GM21526 (cell line): ENCODE measurements at regions not wholly inside any gene's neighbourhood (a gene's known extent, or its start where the extent isn't known, plus 50 kb on each side); places are given as distances from the start of the nearest gene placed in this dataset.

Experiments
- ATAC-seq: cut with Tn5 transposase; IDR thresholded peaks from one replicate; pipeline ENCODE4 v1.9.1; 2021; ENCODE audit warnings: moderate library complexity; ENCODE audit not compliant: unreplicated experiment, low FRiP score

DNA sequence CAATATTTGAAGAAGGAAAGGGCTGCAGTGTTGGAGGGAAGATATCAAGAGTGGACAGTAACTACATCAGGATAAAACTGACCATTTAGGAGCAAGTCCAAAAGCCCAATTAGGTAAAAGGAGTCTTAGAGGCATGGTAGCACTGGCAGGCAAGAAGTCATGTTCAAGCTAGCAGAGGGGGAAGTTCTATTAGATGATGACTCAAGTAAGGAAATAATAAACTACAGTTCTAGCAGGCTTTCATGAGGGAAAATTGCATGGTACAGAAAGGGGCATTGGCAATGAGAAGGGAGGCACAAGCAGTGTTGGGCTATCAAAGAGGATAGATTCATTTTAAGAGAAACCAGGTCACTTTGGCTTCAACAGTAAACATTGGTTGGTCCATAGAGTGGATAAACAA is 156.1 kb upstream of the PTPRK start:
- ATAC-seq: no peak

DNA sequence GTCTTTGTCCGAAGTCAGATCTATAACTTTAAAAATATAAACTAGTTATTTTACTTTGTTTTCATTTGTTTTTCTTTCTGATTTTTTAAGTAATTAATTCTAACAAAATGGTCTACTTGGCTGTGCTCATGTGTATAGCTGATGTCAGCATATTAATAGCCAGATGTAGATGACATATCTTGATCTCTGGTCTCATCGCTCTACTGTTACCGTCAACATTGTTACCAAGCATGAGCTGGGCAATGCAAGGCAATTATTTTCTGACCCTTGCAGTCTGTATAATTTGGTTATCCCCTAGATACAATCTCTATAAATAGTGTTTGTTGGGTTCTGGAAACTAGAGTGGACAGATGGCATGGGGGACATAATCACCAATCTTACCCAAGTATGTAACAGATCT is 151.6 kb upstream of the PTPRK start:
- no peak for ATAC-seq

DNA sequence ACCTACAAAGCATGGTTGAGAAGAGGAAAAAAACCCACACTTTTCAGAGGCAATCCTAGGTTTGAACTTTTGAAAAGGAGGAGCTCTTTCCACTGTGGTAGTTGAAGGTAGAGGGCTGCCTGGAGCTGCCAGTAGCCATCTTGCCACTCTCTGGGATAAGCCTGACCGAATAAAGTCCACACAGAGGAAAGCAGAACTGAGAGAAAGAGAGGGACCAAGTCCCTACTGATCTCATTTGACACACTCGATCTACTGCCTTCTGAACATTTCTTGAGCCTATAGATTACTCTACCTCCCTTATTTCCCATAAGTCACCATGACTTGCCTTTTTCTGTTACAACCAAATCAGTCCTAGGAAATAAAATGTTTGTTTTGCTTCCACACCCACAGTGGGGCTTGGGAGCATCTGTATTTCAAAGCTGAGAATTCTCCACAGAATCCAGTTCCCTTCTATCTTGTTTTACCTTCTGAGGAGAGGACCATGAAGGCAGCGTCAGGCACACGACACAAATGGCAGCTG is 147.0 kb upstream of the PTPRK start:
- no peak for ATAC-seq

DNA sequence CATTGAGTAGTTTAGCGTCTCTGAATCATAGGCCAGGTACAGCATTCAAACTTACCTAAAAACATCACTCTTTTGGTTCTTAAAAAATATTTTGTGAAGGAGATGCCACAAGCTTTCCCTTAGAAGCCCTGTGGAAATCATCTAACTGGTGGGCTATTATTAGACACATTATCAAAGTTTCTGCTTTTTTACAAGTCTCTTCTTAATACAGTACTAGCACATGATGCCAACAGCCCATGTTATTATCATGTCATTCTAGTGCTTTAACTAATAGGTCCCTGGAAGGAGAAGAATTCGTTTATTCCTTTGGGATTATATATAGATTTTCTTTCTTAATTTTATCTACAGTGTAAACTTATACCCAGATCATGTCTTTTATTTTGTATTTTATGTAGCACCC is 146.0 kb upstream of the PTPRK start:
- ATAC-seq: no peak

GRCh38 chr6:128663238-128663637 is 142.8 kb upstream of the PTPRK start:
- no peak for ATAC-seq

- ATAC-seq: no peak
Measured at GRCh38 chr6:128659878-128660622, 139.7 kb upstream of the PTPRK start.

GRCh38 chr6:128659276-128659675 is 138.9 kb upstream of the PTPRK start:
- no peak for ATAC-seq

GRCh38 chr6:128657181-128657580 is 136.8 kb upstream of the PTPRK start:
- no peak for ATAC-seq

DNA sequence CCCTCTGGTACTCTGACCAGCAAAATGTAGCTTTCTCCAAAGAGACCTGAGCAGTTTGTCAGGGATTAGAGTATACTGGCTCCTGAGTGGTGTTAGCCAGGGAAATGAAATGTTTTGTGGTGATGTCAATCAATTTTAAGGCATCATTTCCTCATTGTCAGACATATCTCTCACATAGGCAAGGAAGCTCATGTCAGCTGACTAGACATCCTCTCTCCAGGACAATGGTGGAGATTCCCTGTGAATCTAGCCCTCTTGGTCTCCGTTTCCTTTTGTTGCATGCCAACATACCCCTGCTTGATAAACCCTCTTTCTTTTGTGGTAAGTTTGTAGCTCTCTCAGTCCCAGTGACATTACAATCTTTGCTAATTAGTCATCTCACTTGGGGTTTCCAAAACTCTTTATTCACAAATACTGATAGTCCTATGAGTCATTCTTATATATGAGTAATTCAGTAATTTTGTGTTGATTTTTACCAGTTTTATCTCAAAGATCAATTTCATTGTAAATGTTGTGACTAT is 135.6 kb upstream of the PTPRK start:
- ATAC-seq: peak; percentile 80

DNA sequence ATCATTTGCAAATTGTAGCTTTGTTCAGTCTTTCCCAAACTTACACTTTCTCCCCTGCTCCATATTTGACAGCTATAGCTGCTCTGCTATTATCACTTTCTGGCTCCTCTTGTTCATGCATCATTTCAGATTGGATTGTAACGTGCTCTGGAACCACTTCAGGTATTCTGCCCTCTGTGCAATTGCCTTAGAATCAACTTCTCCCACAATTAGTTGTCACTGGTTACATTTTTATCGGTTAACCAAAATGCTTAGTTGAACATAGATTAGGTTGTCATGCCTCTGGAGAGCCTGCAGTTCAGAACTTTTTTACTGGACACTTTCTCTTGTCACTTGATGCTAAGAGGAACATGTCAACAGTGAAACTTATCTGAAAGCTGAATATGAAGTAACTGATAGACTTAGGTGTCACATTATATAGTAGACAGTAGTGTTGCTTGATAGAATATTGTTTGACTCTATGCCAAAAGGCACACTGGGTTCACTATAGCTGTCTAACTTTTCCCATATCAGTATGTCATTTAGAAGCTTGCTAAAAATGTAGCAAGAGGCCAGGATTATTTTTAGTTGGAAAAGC is 127.7 kb upstream of the PTPRK start:
- ATAC-seq: no peak

GRCh38 chr6:128642132-128642531 is 121.7 kb upstream of the PTPRK start:
- ATAC-seq: no peak

DNA sequence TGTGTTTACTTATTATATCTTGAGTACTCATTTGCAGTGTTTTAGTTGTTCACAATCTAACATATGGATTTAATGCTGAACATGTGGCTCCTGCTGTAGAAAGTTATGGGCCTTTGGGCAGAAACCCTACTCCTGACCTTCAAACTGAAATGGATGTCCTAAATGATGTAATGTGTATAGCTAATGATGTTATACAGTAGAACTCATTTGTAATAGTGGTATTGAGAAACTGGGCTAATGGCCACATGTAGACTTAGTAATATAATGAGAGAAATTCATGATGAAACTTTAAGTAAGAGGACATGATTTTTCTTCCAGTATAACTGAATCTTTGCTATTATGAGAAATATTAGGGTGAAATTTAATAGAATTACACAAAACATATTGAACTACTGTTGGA is 121.3 kb upstream of the PTPRK start:
- no peak for ATAC-seq

DNA sequence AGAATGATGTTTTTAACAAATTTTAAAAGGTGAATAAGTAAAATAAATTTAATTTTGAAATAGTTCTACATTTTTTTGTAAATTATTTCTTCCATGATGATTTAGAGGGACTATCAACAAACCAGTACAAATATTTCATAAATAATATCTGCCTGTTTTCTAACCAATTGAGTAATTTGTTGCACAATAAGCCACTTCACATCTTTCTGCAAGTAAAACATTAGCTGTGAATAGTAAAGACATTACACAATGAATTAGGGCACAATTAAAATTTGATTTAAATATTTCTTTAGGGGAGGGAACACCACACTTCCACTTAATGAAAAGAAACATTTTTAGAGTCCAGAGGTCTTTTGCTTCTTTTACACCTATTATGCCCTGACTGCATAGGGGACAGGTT is 118.4 kb upstream of the PTPRK start:
- ATAC-seq: no peak

DNA sequence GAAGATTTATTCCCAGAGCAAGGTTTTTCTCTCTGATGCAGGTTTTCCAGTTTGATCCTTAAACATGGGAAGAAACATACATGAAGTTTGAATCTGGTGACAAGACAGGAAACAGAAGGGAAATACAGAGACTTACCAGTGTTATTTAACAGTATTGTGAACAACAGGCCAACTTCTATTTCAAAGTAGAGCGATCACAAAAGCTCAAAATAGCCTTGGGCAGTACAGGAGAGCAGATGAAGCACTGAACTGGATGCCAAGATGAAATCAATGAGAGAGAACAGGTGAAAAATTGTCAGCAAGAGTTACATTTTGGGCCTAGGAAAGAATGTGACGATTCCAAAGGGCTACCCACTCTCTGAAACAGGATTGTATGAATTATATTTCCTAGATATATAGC is 114.8 kb upstream of the PTPRK start:
- ATAC-seq: no peak

DNA sequence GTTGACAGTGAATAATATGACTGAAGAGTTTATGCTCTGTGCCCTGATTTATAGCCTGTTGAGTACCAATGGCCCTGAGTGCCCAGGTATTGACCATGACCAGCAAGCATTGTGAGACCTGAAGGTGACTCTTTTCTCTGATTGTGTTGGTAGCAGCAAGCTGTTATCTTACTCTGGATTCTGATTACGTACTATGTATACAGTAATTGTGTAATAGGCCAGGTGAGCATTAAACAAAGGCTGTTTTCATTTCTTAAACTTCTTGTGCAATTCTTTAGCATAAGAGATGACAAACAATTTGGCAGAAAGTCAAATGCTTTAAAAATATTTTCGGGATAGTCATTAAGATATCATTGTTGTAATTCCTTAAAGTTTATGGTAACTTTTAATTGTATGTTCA is 111.7 kb upstream of the PTPRK start:
- ATAC-seq: no peak

DNA sequence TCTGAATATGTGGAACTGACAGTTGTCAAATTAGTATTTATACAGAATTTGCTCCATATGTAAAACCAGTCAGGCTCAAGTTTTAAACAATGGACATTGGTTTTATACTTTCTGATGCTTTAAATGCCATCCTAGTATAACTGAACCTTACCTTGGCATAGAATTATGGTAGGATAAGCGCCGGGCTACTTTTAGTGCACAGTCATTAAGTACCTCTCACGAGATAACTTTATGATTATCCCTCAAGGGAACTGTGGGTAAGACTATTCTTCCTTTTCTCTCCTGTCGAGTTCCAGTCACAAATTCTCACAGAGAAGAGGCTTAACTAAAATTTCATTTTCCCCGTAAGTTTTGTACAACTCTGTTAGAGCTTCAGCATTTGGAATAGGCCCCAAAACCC is 110.6 kb upstream of the PTPRK start:
- no peak for ATAC-seq

DNA sequence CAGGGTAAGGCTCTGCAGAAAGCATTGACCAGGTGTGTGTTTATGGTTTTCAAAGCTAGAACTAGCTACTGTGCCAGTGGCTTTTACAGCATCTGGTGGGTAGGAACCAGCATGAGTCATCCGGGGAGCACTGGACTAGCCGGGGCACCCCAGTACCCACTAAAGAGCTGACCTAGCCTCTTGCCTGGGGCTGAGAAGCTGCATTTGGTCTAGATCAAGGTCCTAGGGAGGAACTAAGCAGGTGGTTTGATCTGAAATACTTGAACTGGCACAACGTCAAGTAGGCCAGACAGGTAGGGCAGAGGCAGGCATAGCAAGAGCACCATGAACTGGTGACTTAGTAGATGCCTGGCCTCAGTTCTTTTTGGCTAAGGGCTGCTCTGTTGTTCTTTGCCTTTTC is 109.8 kb upstream of the PTPRK start:
- ATAC-seq: no peak

GRCh38 chr6:128617285-128617684 is 96.9 kb upstream of the PTPRK start:
- ATAC-seq: no peak

GRCh38 chr6:128616342-128616741 is 95.9 kb upstream of the PTPRK start:
- no peak for ATAC-seq

GRCh38 chr6:128606611-128607010 is 86.2 kb upstream of the PTPRK start:
- no peak for ATAC-seq

GRCh38 chr6:128605961-128606360 is 85.6 kb upstream of the PTPRK start:
- no peak for ATAC-seq

- no peak for ATAC-seq
Measured at GRCh38 chr6:128601060-128601459, 80.7 kb upstream of the PTPRK start.
